Loucy (cell line): ENCODE measurements at regions not wholly inside any gene's neighbourhood (a gene's known extent, or its start where the extent isn't known, plus 50 kb on each side); places are given as distances from the start of the nearest gene placed in this dataset.

Source experiments
- EZH2phosphoT487 ChIP-seq: fragments of 200-600 bp; IDR thresholded peaks from 2 replicates; pipeline ENCODE4 v1.6.1; 2018; ENCODE audit warnings: antibody characterized with exemption, mild to moderate bottlenecking, moderate library complexity, borderline replicate concordance
- TF ChIP-seq, protein P1 (sequence below): fragments of 200-600 bp; sonication (generic); conservative IDR thresholded peaks from 2 replicates; pipeline ENCODE4 v1.5.1; 2014; ENCODE audit warnings: mild to moderate bottlenecking, antibody characterized with exemption, low read length

DNA sequence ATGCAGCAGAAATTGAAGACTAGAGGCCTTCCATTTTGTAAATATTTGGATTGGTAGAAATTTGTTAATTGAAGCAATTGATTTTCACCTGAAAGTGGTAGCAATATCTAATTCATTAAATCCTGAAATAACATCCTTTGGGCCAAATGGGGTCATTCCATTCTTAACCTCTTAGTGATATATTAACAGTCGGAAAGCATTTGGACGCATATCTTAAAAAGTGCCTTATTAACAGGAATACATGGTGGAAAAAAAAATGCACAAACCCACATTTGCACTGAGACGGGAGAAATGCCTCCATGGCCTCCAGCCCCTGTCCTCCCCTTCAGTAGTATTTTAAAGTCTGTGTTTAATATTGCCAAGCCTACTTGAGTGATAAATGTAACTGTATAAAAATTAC is 205.5 kb downstream of the TFAP2B start:
- TF ChIP-seq, protein P1, sequence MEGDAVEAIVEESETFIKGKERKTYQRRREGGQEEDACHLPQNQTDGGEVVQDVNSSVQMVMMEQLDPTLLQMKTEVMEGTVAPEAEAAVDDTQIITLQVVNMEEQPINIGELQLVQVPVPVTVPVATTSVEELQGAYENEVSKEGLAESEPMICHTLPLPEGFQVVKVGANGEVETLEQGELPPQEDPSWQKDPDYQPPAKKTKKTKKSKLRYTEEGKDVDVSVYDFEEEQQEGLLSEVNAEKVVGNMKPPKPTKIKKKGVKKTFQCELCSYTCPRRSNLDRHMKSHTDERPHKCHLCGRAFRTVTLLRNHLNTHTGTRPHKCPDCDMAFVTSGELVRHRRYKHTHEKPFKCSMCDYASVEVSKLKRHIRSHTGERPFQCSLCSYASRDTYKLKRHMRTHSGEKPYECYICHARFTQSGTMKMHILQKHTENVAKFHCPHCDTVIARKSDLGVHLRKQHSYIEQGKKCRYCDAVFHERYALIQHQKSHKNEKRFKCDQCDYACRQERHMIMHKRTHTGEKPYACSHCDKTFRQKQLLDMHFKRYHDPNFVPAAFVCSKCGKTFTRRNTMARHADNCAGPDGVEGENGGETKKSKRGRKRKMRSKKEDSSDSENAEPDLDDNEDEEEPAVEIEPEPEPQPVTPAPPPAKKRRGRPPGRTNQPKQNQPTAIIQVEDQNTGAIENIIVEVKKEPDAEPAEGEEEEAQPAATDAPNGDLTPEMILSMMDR, result no peak
- no peak for TF ChIP-seq EZH2phosphoT487
